ENCODE measurements at regions not wholly inside any gene's neighbourhood (a gene's known extent, or its start where the extent isn't known, plus 50 kb on each side); places are given as distances from the start of the nearest gene placed in this dataset.

GRCh38 chr10:57472823-57473619 is 794.7 kb downstream of the IPMK start:
- Histone ChIP-seq H3K27ac (no peak overlapping the region), H3K27me3 (no peaks in the 10 kb centered on the region), H3K4me1 (no peaks in the 10 kb centered on the region), H3K36me3 (no peaks in the 10 kb centered on the region), H3K9me3 (no peaks in the 10 kb centered on the region), H3K4me3 (no peak overlapping the region)
- no peak for TF ChIP-seq CTCF (IDR thresholded peaks at IDR 0.05)
- intact Hi-C loops (cut with DNase I; ENCODE audit: low total_unique reads) = no loop called here
- DNase-seq = no peak

GRCh38 chr10:57468894-57469432 is 798.7 kb downstream of the IPMK start:
- Histone ChIP-seq H3K4me3 (no peak overlapping the region), H3K4me1 (no peaks in the 10 kb centered on the region), H3K36me3 (no peaks in the 10 kb centered on the region), H3K27me3 (no peaks in the 10 kb centered on the region), H3K9me3 (no peaks in the 10 kb centered on the region), H3K27ac (no peak overlapping the region)
- no peak for TF ChIP-seq CTCF (IDR thresholded peaks at IDR 0.05)
- intact Hi-C loops (cut with DNase I; ENCODE audit: low total_unique reads) = no loop called here
- DNase-seq = no peak

GRCh38 chr10:57465155-57465554 is 802.5 kb downstream of the IPMK start:
- intact Hi-C loops (cut with DNase I; ENCODE audit: low total_unique reads) = no loop called here

GRCh38 chr10:57460540-57460939 is 807.2 kb downstream of the IPMK start:
- no peak for TF ChIP-seq CTCF (IDR thresholded peaks at IDR 0.05)
- no peak for DNase-seq
- Histone ChIP-seq H3K4me1 (no peaks in the 10 kb centered on the region), H3K9me3 (no peaks in the 10 kb centered on the region), H3K27ac (no peak overlapping the region), H3K4me3 (no peak overlapping the region), H3K36me3 (no peaks in the 10 kb centered on the region), H3K27me3 (no peaks in the 10 kb centered on the region)
- intact Hi-C loops (cut with DNase I; ENCODE audit: low total_unique reads) = no loop called here

More at GRCh38 chr10:57465155-57465554, 802.5 kb downstream of the IPMK start:
- no peak for TF ChIP-seq CTCF (IDR thresholded peaks at IDR 0.05)
- H3K27me3 ChIP-seq = no peaks in the 10 kb centered on the region
- H3K9me3 ChIP-seq = no peaks in the 10 kb centered on the region
- no peaks in the 10 kb centered on the region for H3K4me1 ChIP-seq
- no peaks in the 10 kb centered on the region for H3K36me3 ChIP-seq
- H3K4me3 ChIP-seq = no peak overlapping the region
- no peak overlapping the region for H3K27ac ChIP-seq
- DNase-seq = no peak

- H3K27me3 ChIP-seq = no peaks in the 10 kb centered on the region
- H3K4me3 ChIP-seq = no peak overlapping the region
- no peaks in the 10 kb centered on the region for H3K4me1 ChIP-seq
- no peaks in the 10 kb centered on the region for H3K9me3 ChIP-seq
- TF ChIP-seq CTCF (IDR thresholded peaks at IDR 0.05) = no peak
- H3K36me3 ChIP-seq = no peaks in the 10 kb centered on the region
- DNase-seq = no peak
- intact Hi-C loops (cut with DNase I; ENCODE audit: low total_unique reads) = no loop called here
- no peak overlapping the region for H3K27ac ChIP-seq
Measured at GRCh38 chr10:57457972-57458512, 809.7 kb downstream of the IPMK start.

Data from tibial artery (tissue), 4 donors.